ENCODE measurements at regions not wholly inside any gene's neighbourhood (a gene's known extent, or its start where the extent isn't known, plus 50 kb on each side); places are given as distances from the start of the nearest gene placed in this dataset.

GRCh38 chr20:40767615-40767924 is 78.5 kb upstream of the MAFB start:
- intact Hi-C loops (cut with DNase I), result no loop called here
- no peak for DNase-seq (ENCODE audit: low spot score)

- DNase-seq (ENCODE audit: low spot score), result no peak
- intact Hi-C loops (cut with DNase I), result no loop called here
Observed at GRCh38 chr20:40768105-40768504, 79.1 kb upstream of the MAFB start.

- intact Hi-C loops (cut with DNase I), result no loop called here
- DNase-seq (ENCODE audit: low spot score), result no peak
Observed at GRCh38 chr20:40769677-40770285, 80.7 kb upstream of the MAFB start.

- no peak for DNase-seq (ENCODE audit: low spot score)
- intact Hi-C loops (cut with DNase I), result no loop called here
Observed at GRCh38 chr20:40770564-40771307, 81.7 kb upstream of the MAFB start.

- intact Hi-C loops (cut with DNase I), result no loop called here
Observed at GRCh38 chr20:40771308-40771610, 82.2 kb upstream of the MAFB start.

GRCh38 chr20:40771848-40772511 is 82.9 kb upstream of the MAFB start:
- DNase-seq (ENCODE audit: low spot score), result no peak

More at GRCh38 chr20:40771308-40771610, 82.2 kb upstream of the MAFB start:
- no peak for DNase-seq (ENCODE audit: low spot score)

GRCh38 chr20:40773376-40773775 is 84.3 kb upstream of the MAFB start:
- DNase-seq (ENCODE audit: low spot score), result no peak
- intact Hi-C loops (cut with DNase I), result no loop called here

More at GRCh38 chr20:40771848-40772511, 82.9 kb upstream of the MAFB start:
- intact Hi-C loops (cut with DNase I), result no loop called here

GRCh38 chr20:40774252-40774651 is 85.2 kb upstream of the MAFB start:
- no peak for DNase-seq (ENCODE audit: low spot score)
- intact Hi-C loops (cut with DNase I), result no loop called here

- DNase-seq (ENCODE audit: low spot score), result no peak
- intact Hi-C loops (cut with DNase I), result no loop called here
Observed at GRCh38 chr20:40775561-40776146, 86.6 kb upstream of the MAFB start.

GRCh38 chr20:40776466-40777457 is 87.7 kb upstream of the MAFB start:
- intact Hi-C loops (cut with DNase I), result no loop called here
- no peak for DNase-seq (ENCODE audit: low spot score)

GRCh38 chr20:40777653-40778052 is 88.6 kb upstream of the MAFB start:
- intact Hi-C loops (cut with DNase I), result no loop called here
- DNase-seq (ENCODE audit: low spot score), result no peak

GRCh38 chr20:40778894-40779496 is 90.0 kb upstream of the MAFB start:
- DNase-seq (ENCODE audit: low spot score), result no peak
- intact Hi-C loops (cut with DNase I), result no loop called here

GRCh38 chr20:40781327-40782042 is 92.4 kb upstream of the MAFB start:
- no peak for DNase-seq (ENCODE audit: low spot score)
- intact Hi-C loops (cut with DNase I), result no loop called here

GRCh38 chr20:40782043-40782368 is 93.0 kb upstream of the MAFB start:
- DNase-seq (ENCODE audit: low spot score), result no peak
- intact Hi-C loops (cut with DNase I), result no loop called here

GRCh38 chr20:40785346-40785745 is 96.3 kb upstream of the MAFB start:
- no peak for DNase-seq (ENCODE audit: low spot score)
- intact Hi-C loops (cut with DNase I), result no loop called here

GRCh38 chr20:40786336-40786735 is 97.3 kb upstream of the MAFB start:
- intact Hi-C loops (cut with DNase I), result no loop called here
- DNase-seq (ENCODE audit: low spot score), result no peak

- intact Hi-C loops (cut with DNase I), result no loop called here
- DNase-seq (ENCODE audit: low spot score), result no peak
Observed at GRCh38 chr20:40787941-40788340, 98.9 kb upstream of the MAFB start.

GRCh38 chr20:40797425-40797824 is 108.4 kb upstream of the MAFB start:
- DNase-seq (ENCODE audit: low spot score), result no peak
- intact Hi-C loops (cut with DNase I), result no loop called here

GRCh38 chr20:40798066-40798465 is 109.0 kb upstream of the MAFB start:
- intact Hi-C loops (cut with DNase I), result no loop called here

More at GRCh38 chr20:40798066-40798465, 109.0 kb upstream of the MAFB start:
- DNase-seq (ENCODE audit: low spot score), result no peak

Data from cardiac septum (tissue), 1 donor.